GM12865 (cell line): ENCODE measurements at regions not wholly inside any gene's neighbourhood (a gene's known extent, or its start where the extent isn't known, plus 50 kb on each side); places are given as distances from the start of the nearest gene placed in this dataset.

Source experiments
- DNase-seq: peaks from one replicate; pipeline ENCODE4 v3.0.0; 2010; ENCODE audit warnings: low read depth
- H3K4me3 ChIP-seq: 2 replicates; pipeline ENCODE4 v1.5.1; 2011; ENCODE audit warnings: mild to moderate bottlenecking, low read depth, low read length, control low read depth
- CTCF ChIP-seq: IDR thresholded peaks from 2 replicates; pipeline ENCODE4 v1.5.1; 2011; ENCODE audit warnings: low read length, control low read depth, low read depth, inconsistent platforms; ENCODE audit not compliant: insufficient read depth; ENCODE audit errors: missing control alignments

- no peak overlapping the region for H3K4me3 ChIP-seq
- DNase-seq: no peak
- TF ChIP-seq CTCF: no peak
These were observed 1074.7 kb downstream of the TSN start for GRCh38 chr2:122830157-122830556.

GRCh38 chr2:122831649-122832048 lies 1076.2 kb downstream of the TSN start:
- no peak overlapping the region for H3K4me3 ChIP-seq
- DNase-seq: no peak
- no peak for TF ChIP-seq CTCF

- no peak for TF ChIP-seq CTCF
- DNase-seq: no peak
- no peak overlapping the region for H3K4me3 ChIP-seq
These were observed 1088.1 kb downstream of the TSN start for GRCh38 chr2:122843503-122843902.

- no peak overlapping the region for H3K4me3 ChIP-seq
- DNase-seq: no peak
- no peak for TF ChIP-seq CTCF
These were observed 1095.7 kb downstream of the TSN start for GRCh38 chr2:122851161-122851560.

GRCh38 chr2:122851972-122852531 lies 1096.6 kb downstream of the TSN start:
- no peak for DNase-seq
- TF ChIP-seq CTCF: no peak
- H3K4me3 ChIP-seq: no peak overlapping the region

GRCh38 chr2:122856696-122857095 lies 1101.2 kb downstream of the TSN start:
- no peak overlapping the region for H3K4me3 ChIP-seq
- TF ChIP-seq CTCF: no peak
- no peak for DNase-seq

- no peak overlapping the region for H3K4me3 ChIP-seq
- DNase-seq: no peak
- no peak for TF ChIP-seq CTCF
These were observed 1102.7 kb downstream of the TSN start for GRCh38 chr2:122858075-122858702.
